ENCODE measurements at regions not wholly inside any gene's neighbourhood (a gene's known extent, or its start where the extent isn't known, plus 50 kb on each side); places are given as distances from the start of the nearest gene placed in this dataset.

DNA sequence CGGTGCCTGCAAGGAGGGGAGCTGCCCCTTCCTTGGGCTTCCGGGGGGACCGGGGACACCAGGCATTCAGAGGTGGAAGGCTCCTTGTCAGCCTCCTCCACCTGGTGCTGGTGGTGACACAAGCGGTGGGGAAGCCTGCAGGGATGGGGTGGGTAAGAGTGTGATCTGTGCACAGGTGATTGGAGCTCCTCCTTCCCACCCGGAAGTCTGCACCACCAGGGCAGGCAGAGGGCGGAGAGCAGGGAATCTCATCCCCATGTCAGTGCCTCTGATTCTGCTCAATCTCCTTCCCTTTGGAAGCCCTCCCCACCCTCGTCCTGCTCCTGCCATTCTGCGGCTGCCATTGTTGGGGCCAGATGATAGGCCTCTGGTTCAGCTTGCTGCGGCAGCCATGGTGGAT, 238.1 kb upstream of the CRY1 start:
- Mint-ChIP-seq H3K4me1 (ENCODE audit: unreplicated experiment) (no peaks in the 10 kb centered on the region), H3K27ac (ENCODE audit: unreplicated experiment) (no peak overlapping the region)

DNA sequence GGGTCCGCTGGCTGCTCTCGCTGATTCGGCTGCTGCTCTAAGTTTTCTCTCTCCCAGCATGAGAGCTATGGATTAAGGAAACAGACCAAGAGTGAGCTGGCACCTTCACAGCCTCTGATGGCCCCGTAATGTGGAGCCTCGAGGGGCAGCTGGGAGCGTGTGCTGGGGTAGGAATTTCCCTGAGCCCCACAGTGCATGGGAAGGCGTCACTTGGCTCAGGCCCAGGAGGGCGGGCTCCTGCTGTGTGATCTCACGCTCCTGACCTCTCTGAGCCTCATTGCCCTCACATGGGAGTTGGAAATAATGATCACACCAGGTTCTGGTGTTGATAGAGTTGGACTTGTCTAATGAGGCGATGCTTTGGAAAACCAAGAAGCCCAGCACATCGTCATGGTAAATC, 238.6 kb upstream of the CRY1 start:
- TF ChIP-seq, protein P1, sequence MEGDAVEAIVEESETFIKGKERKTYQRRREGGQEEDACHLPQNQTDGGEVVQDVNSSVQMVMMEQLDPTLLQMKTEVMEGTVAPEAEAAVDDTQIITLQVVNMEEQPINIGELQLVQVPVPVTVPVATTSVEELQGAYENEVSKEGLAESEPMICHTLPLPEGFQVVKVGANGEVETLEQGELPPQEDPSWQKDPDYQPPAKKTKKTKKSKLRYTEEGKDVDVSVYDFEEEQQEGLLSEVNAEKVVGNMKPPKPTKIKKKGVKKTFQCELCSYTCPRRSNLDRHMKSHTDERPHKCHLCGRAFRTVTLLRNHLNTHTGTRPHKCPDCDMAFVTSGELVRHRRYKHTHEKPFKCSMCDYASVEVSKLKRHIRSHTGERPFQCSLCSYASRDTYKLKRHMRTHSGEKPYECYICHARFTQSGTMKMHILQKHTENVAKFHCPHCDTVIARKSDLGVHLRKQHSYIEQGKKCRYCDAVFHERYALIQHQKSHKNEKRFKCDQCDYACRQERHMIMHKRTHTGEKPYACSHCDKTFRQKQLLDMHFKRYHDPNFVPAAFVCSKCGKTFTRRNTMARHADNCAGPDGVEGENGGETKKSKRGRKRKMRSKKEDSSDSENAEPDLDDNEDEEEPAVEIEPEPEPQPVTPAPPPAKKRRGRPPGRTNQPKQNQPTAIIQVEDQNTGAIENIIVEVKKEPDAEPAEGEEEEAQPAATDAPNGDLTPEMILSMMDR (IDR thresholded peaks at IDR 0.05) = no peak
- Mint-ChIP-seq H3K36me3 (ENCODE audit: unreplicated experiment) (no peaks in the 10 kb centered on the region), H3K4me3 (ENCODE audit: unreplicated experiment) (no peak overlapping the region), H3K27me3 (ENCODE audit: unreplicated experiment) (peaks cover 11% of the 10 kb centered on the region), H3K9me3 (ENCODE audit: unreplicated experiment) (no peaks in the 10 kb centered on the region), H3K4me1 (ENCODE audit: unreplicated experiment) (no peaks in the 10 kb centered on the region), H3K27ac (ENCODE audit: unreplicated experiment) (no peak overlapping the region)
- no peak for DNase-seq (ENCODE audit: extremely low spot score, unreplicated experiment)

More for the DNA sequence above, 238.1 kb upstream of the CRY1 start:
- peaks cover 10% of the 10 kb centered on the region for H3K27me3 Mint-ChIP-seq (ENCODE audit: unreplicated experiment)
- H3K36me3 Mint-ChIP-seq (ENCODE audit: unreplicated experiment) = no peaks in the 10 kb centered on the region
- no peak overlapping the region for H3K4me3 Mint-ChIP-seq (ENCODE audit: unreplicated experiment)
- TF ChIP-seq, protein P1 (IDR thresholded peaks at IDR 0.05) = no peak
- no peaks in the 10 kb centered on the region for H3K9me3 Mint-ChIP-seq (ENCODE audit: unreplicated experiment)
- no peak for DNase-seq (ENCODE audit: extremely low spot score, unreplicated experiment)

DNA sequence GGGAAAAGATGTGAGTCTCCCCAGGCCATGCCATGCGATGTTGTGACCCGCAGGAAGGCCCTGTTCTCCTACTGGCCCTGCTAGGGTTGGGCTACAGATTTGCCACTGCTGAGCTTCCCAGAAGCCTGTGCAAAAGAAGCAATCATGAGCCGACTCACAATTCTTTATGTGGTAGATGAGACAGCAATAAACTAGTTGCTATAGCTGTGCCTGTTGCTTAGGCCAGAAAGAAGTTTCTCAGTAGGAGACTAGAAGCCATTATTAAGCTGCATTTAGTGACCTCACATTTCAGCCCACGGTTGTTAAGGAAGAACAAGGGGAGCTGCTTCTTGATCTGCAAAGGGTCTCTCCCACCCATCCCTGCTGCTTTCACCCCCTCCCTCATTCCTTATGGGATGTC, 239.4 kb upstream of the CRY1 start:
- no peak overlapping the region for H3K4me3 Mint-ChIP-seq (ENCODE audit: unreplicated experiment)
- H3K27me3 Mint-ChIP-seq (ENCODE audit: unreplicated experiment) = peaks cover 14% of the 10 kb centered on the region
- H3K36me3 Mint-ChIP-seq (ENCODE audit: unreplicated experiment) = no peaks in the 10 kb centered on the region
- H3K27ac Mint-ChIP-seq (ENCODE audit: unreplicated experiment) = no peak overlapping the region
- H3K4me1 Mint-ChIP-seq (ENCODE audit: unreplicated experiment) = no peaks in the 10 kb centered on the region
- TF ChIP-seq, protein P1 (IDR thresholded peaks at IDR 0.05) = no peak
- H3K9me3 Mint-ChIP-seq (ENCODE audit: unreplicated experiment) = no peaks in the 10 kb centered on the region
- no peak for DNase-seq (ENCODE audit: extremely low spot score, unreplicated experiment)

DNA sequence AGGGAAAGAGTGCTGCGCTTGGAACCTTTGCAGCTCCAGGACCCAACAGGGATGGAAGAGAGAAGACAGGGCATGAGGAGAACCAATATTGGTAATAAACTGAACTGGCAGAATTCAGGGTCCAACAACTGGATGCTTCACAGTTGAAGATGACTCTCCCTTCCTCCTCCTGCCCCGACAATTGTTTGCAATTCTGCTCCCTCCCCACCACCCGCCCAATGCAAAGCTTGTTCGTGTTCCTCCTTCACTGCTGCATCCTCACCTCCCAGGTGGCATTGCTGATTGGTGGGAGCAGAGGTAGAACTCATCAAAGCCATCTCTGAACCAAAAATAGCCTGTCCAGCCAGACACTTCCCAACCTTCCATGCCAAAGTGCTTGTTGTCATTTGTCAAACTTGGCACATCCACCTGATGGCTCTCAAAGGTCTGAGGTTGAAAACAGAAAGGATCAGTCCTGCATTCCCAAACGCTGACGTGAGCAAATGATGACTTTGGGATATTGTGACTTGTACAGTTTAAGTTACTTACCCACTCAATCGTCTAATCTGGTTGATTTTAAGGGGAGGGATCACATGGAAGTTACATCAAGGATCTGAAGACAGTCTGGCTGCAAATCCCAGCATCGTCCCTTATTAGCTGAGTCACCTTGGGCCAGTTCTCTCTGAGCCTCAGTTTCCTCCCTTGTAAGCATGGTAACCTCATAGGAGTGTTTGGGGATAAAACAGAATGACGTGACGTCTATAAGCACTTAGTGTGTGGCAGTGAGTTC, 242.6 kb upstream of the CRY1 start:
- no peak overlapping the region for H3K4me3 Mint-ChIP-seq (ENCODE audit: unreplicated experiment)
- H3K36me3 Mint-ChIP-seq (ENCODE audit: unreplicated experiment) = no peaks in the 10 kb centered on the region
- H3K4me1 Mint-ChIP-seq (ENCODE audit: unreplicated experiment) = no peaks in the 10 kb centered on the region
- no peak overlapping the region for H3K27ac Mint-ChIP-seq (ENCODE audit: unreplicated experiment)
- no peaks in the 10 kb centered on the region for H3K9me3 Mint-ChIP-seq (ENCODE audit: unreplicated experiment)
- H3K27me3 Mint-ChIP-seq (ENCODE audit: unreplicated experiment) = peaks cover 11% of the 10 kb centered on the region
- TF ChIP-seq, protein P1 (IDR thresholded peaks at IDR 0.05) = no peak
- DNase-seq (ENCODE audit: extremely low spot score, unreplicated experiment) = no peak

DNA sequence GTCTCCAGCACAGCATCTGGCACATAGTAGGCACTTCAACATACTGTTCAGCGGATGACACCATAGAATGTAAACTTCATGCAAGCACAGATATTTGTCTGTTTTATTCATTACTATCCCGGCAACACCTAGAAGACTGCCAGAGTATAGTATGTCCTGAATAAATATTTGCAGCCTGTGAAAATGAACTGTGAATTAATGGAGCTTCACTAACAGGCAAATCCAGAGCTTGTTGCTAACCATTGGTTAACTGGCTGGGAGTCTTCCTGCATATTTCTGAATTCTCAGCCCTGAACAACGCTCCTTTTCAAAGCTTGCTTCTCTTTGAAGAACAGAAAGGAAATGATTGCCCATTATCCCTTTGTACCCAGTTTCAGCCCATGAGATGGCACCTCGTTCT, 243.3 kb upstream of the CRY1 start:
- no peaks in the 10 kb centered on the region for H3K36me3 Mint-ChIP-seq (ENCODE audit: unreplicated experiment)
- peaks cover 11% of the 10 kb centered on the region for H3K27me3 Mint-ChIP-seq (ENCODE audit: unreplicated experiment)
- no peak overlapping the region for H3K27ac Mint-ChIP-seq (ENCODE audit: unreplicated experiment)
- H3K4me1 Mint-ChIP-seq (ENCODE audit: unreplicated experiment) = no peaks in the 10 kb centered on the region
- no peaks in the 10 kb centered on the region for H3K9me3 Mint-ChIP-seq (ENCODE audit: unreplicated experiment)
- no peak overlapping the region for H3K4me3 Mint-ChIP-seq (ENCODE audit: unreplicated experiment)
- TF ChIP-seq, protein P1 (IDR thresholded peaks at IDR 0.05) = no peak
- DNase-seq (ENCODE audit: extremely low spot score, unreplicated experiment) = no peak

All from osteocyte (in vitro differentiated cells).